ENCODE measurements at regions not wholly inside any gene's neighbourhood (a gene's known extent, or its start where the extent isn't known, plus 50 kb on each side); places are given as distances from the start of the nearest gene placed in this dataset.

DNA sequence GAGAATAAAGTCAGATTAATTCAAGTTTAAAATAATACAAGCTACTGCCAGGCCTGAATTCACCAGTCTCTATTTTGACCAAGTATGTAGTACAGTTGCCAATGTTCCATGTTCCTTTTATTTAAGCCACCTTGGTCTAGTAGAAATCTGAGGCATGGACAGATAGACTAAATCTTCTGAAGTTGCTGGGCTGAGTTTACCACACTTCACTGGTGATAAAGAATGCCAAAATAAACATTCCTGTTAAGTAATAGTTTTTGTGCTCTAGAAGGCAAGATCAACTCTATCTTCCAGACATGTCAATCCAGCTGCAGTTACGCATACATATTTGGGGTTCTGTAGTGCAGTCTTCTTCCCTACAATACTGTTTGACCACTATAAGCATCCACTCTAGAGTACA is 83.9 kb upstream of the C11orf87 start:
- Histone ChIP-seq H3K27ac (no peak overlapping the region), H3K36me3 (no peaks in the 10 kb centered on the region), H3K4me1 (no peaks in the 10 kb centered on the region), H3K9me3 (no peaks in the 10 kb centered on the region), H3K4me3 (no peak overlapping the region), H3K27me3 (no peaks in the 10 kb centered on the region)
- no peak for DNase-seq
- 72 to 75% methylated on average over 1 of the region's 1 CpG for WGBS, 2 donors
- intact Hi-C loops (cut with DNase I), result no loop called here
- TF ChIP-seq, protein P1, sequence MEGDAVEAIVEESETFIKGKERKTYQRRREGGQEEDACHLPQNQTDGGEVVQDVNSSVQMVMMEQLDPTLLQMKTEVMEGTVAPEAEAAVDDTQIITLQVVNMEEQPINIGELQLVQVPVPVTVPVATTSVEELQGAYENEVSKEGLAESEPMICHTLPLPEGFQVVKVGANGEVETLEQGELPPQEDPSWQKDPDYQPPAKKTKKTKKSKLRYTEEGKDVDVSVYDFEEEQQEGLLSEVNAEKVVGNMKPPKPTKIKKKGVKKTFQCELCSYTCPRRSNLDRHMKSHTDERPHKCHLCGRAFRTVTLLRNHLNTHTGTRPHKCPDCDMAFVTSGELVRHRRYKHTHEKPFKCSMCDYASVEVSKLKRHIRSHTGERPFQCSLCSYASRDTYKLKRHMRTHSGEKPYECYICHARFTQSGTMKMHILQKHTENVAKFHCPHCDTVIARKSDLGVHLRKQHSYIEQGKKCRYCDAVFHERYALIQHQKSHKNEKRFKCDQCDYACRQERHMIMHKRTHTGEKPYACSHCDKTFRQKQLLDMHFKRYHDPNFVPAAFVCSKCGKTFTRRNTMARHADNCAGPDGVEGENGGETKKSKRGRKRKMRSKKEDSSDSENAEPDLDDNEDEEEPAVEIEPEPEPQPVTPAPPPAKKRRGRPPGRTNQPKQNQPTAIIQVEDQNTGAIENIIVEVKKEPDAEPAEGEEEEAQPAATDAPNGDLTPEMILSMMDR (IDR thresholded peaks at IDR 0.05), result no peak
- no peak for TF ChIP-seq POLR2A (IDR thresholded peaks at IDR 0.05)

DNA sequence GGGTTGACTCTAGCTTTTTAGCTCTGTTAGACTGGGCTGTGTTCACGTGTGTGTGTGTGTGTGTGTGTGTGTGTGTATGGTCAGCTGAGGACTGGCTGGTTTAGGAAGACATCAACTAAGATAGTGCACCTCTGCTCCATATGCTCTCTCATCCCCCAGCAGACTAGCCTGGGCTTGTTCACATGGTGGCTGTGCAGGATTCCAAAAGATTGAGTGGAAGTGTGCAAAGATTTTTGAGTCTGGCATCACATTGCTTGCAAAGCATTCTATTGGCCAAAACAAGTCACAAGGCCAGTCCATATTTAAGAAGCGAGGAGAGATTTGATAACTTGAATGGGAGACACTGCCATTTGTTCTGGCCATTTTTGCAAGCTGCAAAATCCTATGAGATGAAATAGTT is 79.7 kb upstream of the C11orf87 start:
- no peaks in the 10 kb centered on the region for H3K9me3 ChIP-seq
- intact Hi-C loops (cut with DNase I), result no loop called here

DNA sequence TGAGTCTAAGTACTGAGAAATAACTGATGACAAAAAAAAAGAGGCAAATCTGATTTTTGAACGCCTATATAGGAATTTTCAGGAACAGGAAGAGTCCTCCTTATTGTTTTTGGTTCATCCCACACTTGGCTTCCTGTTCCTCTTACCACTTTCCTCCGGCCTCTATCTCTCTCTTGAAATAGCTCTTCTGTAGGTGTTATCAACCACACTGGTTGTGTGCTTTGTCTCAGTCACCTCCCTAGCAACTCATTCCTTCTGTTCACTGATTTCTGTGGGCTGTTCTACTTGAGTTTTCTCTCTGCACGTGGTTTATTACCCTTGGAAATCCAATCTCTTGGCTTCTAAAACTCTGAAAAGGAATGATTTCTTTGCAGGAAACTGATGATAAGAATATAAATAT is 78.7 kb upstream of the C11orf87 start:
- WGBS, 2 donors, result 65 to 69% methylated on average over 3 of the region's 3 CpGs

More for the DNA sequence above, 79.7 kb upstream of the C11orf87 start:
- 80% methylated on average over 2 of the region's 2 CpGs for WGBS, 2 donors
- no peak overlapping the region for H3K27ac ChIP-seq
- no peak overlapping the region for H3K4me3 ChIP-seq
- DNase-seq, result no peak
- TF ChIP-seq, protein P1 (IDR thresholded peaks at IDR 0.05), result no peak
- no peak for TF ChIP-seq POLR2A (IDR thresholded peaks at IDR 0.05)
- no peaks in the 10 kb centered on the region for H3K27me3 ChIP-seq
- H3K36me3 ChIP-seq, result no peaks in the 10 kb centered on the region
- H3K4me1 ChIP-seq, result no peaks in the 10 kb centered on the region

DNA sequence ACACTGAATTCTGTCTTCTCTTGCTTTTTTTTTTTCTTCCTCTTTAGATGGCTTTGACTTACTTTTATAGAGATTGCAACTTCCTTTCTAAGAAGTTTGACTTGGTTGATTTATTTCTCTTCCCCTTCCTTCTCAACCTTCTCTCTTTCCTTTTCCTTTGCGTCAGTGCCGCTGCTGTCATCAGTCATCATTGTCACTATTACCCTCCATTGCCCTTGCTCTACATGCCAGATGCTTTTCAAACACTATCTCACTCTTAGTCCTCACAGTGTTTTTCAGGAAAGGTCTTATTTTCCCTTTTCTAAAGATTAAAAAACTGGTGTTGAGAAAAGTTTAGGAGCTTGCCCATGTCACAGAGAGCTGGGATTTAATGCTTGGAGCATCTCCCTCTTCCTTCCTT is 74.7 kb upstream of the C11orf87 start:
- H3K4me3 ChIP-seq, result no peak overlapping the region
- no peak overlapping the region for H3K27ac ChIP-seq
- no peaks in the 10 kb centered on the region for H3K4me1 ChIP-seq
- intact Hi-C loops (cut with DNase I), result no loop called here
- WGBS, 2 donors, result 56 to 62% methylated on average over 2 of the region's 2 CpGs
- H3K36me3 ChIP-seq, result no peaks in the 10 kb centered on the region
- TF ChIP-seq, protein P1 (IDR thresholded peaks at IDR 0.05), result no peak
- TF ChIP-seq POLR2A (IDR thresholded peaks at IDR 0.05), result no peak
- no peaks in the 10 kb centered on the region for H3K9me3 ChIP-seq
- no peak for DNase-seq
- no peaks in the 10 kb centered on the region for H3K27me3 ChIP-seq

More for the DNA sequence above, 78.7 kb upstream of the C11orf87 start:
- no peak for DNase-seq
- no peak overlapping the region for H3K27ac ChIP-seq
- intact Hi-C loops (cut with DNase I), result no loop called here
- no peak for TF ChIP-seq POLR2A (IDR thresholded peaks at IDR 0.05)
- TF ChIP-seq, protein P1 (IDR thresholded peaks at IDR 0.05), result no peak
- H3K9me3 ChIP-seq, result no peaks in the 10 kb centered on the region
- H3K27me3 ChIP-seq, result no peaks in the 10 kb centered on the region
- H3K36me3 ChIP-seq, result no peaks in the 10 kb centered on the region
- no peaks in the 10 kb centered on the region for H3K4me1 ChIP-seq
- H3K4me3 ChIP-seq, result no peak overlapping the region

DNA sequence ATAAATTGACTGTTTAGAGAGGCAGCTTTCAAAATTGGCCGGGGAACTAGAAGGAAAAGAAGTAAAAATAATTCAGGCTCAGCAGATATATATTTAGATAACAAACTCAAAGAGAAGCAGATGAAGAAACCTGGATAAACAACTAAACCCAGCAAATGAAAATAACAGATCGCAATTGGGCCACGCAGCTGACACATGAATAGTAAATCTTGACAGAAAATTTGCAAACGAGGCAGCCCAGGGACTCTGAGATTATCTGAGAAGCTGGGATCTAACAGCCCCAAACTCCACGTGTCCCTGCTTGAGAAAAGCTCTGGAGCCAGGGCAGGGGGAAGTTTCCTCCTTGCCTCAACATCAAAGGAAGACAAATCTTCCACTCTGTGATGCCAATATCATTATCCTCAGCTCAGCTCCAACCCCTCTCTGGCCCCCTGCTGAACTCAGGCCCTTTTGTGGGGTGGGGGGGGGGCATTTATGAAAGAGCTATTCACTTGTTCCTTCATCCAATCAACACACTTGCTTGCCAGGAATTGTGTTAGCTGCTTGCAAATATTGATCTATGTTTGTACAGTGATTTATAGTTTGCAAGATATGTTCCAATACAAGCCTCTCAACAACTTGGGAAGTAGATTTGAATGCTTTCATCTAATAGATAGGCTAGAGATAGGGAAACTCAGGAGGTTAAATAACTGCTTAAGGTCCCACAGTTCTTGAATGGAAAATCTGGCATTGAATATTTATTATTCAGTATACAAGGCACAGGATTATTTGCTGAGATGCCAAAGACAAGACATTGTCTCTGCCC is 72.5 kb upstream of the C11orf87 start:
- Histone ChIP-seq H3K27ac (no peak overlapping the region), H3K4me3 (no peak overlapping the region), H3K27me3 (no peaks in the 10 kb centered on the region), H3K9me3 (no peaks in the 10 kb centered on the region), H3K4me1 (no peaks in the 10 kb centered on the region), H3K36me3 (no peaks in the 10 kb centered on the region)
- TF ChIP-seq, protein P1 (IDR thresholded peaks at IDR 0.05), result no peak
- TF ChIP-seq POLR2A (IDR thresholded peaks at IDR 0.05), result no peak
- DNase-seq, result no peak
- intact Hi-C loops (cut with DNase I), result no loop called here
- 47 to 56% methylated on average over 5 of the region's 5 CpGs for WGBS, 2 donors

All from esophagus squamous epithelium (tissue), 5 donors.